T-cell (primary cell): ENCODE measurements at regions not wholly inside any gene's neighbourhood (a gene's known extent, or its start where the extent isn't known, plus 50 kb on each side); places are given as distances from the start of the nearest gene placed in this dataset.

ENCODE experiments used
- ATAC-seq, 4 experiments: fragments of 200-7000 bp in 3 of 4; fragments of 150-1000 bp in 1 of 4; cut with Tn5 transposase; replicated peaks in 1 of 4; 1 replicate in 3 of 4; 2 replicates in 1 of 4; pipeline ENCODE4 v1.10.0; 2021; ENCODE audit warnings: moderate library complexity in 3 of 4, mild to moderate bottlenecking in 2 of 4, moderate number of reproducible peaks in 1 of 4
- CTCF ChIA-PET, 2 donors: fragments of 300-600 bp; sonication (Branson Sonifier 250); formaldehyde crosslinking; loops; one replicate each; lab custom pipeline; 2022; ENCODE audit warnings: antibody characterized with exemption in 2 of 2; lab: Charles Lee
- POLR2A ChIA-PET, 2 donors: fragments of 300-600 bp; sonication (Branson Sonifier 250); formaldehyde crosslinking; loops; one replicate each; lab custom pipeline; 2022; ENCODE audit warnings: antibody characterized with exemption in 2 of 2; lab: Charles Lee
- DNase-seq, 35 experiments: peaks; one replicate each; pipeline versions ENCODE4 v3.0.0 to v3.0.0-alpha.2; 2013 to 2023
- H3K27ac ChIP-seq: one replicate; pipeline ENCODE4 v1.5.1; 2013; ENCODE audit warnings: low read length
- H3K27me3 ChIP-seq, 2 experiments: replicated peaks in 1 of 2; 1 replicate in 1 of 2; 2 replicates in 1 of 2; pipeline versions ENCODE4 v1.6.1 to v1.7.0; 2013; ENCODE audit warnings: low read length in 1 of 2, mixed read lengths in 1 of 2; ENCODE audit not compliant: control insufficient read depth in 2 of 2, insufficient read depth in 2 of 2; ENCODE audit errors: extremely low read depth in 1 of 2
- H3K36me3 ChIP-seq, 2 donors: 1 replicate in 1 of 2; 2 replicates in 1 of 2; pipeline versions ENCODE4 v1.6.1 to v1.7.0; 2013; ENCODE audit warnings: low read length in 1 of 2; ENCODE audit not compliant: control insufficient read depth in 2 of 2, insufficient read depth in 1 of 2; ENCODE audit errors: extremely low read depth in 1 of 2
- H3K4me1 ChIP-seq, 2 experiments: 1 replicate in 1 of 2; 2 replicates in 1 of 2; pipeline versions ENCODE4 v1.6.1 to v1.7.0; 2013; ENCODE audit warnings: low read length in 2 of 2, mixed read lengths in 1 of 2; ENCODE audit not compliant: insufficient read depth in 2 of 2, control insufficient read depth in 1 of 2; ENCODE audit errors: extremely low read depth in 1 of 2
- H3K4me3 ChIP-seq, 2 donors: 1 replicate in 1 of 2; 2 replicates in 1 of 2; pipeline versions ENCODE4 v1.5.1 to v1.7.0; 2013; ENCODE audit warnings: mild to moderate bottlenecking in 2 of 2, low read length in 1 of 2, moderate library complexity in 1 of 2; ENCODE audit not compliant: control insufficient read depth in 1 of 2; ENCODE audit errors: extremely low read depth in 1 of 2
- H3K9me3 ChIP-seq: 2 replicates; pipeline ENCODE4 v1.7.0; 2013
- H3K27ac Mint-ChIP-seq, 2 donors: one replicate each; pipeline ENCODE4 v1.8.0; 2020 to 2021; ENCODE audit warnings: mild to moderate bottlenecking in 2 of 2, mixed read lengths in 2 of 2
- H3K27me3 Mint-ChIP-seq, 2 donors: one replicate each; pipeline ENCODE4 v1.8.0; 2021 to 2022; ENCODE audit warnings: mixed read lengths in 2 of 2
- H3K36me3 Mint-ChIP-seq: one replicate; pipeline ENCODE4 v1.8.0; 2021; ENCODE audit warnings: mixed read lengths
- H3K4me1 Mint-ChIP-seq, 3 donors: one replicate each; pipeline ENCODE4 v1.8.0; 2020 to 2022; ENCODE audit warnings: mixed read lengths in 3 of 3, mild to moderate bottlenecking in 1 of 3
- H3K4me3 Mint-ChIP-seq, 3 donors: one replicate each; pipeline ENCODE4 v1.8.0; 2020 to 2022; ENCODE audit warnings: mild to moderate bottlenecking in 3 of 3, mixed read lengths in 3 of 3, moderate library complexity in 3 of 3
- H3K9me3 Mint-ChIP-seq, 3 donors: one replicate each; pipeline ENCODE4 v1.8.0; 2020 to 2022; ENCODE audit warnings: mixed read lengths in 3 of 3
- whole genome bisulfite sequencing: methylation state at CpG from one replicate; pipeline ENCODE4 v1.1.5; 2013; ENCODE audit warnings: missing lambda C conversion rate; ENCODE audit not compliant: insufficient coverage; 5-methylcytosine and 5-hydroxymethylcytosine counted together

- H3K27me3 Mint-ChIP-seq, result no peaks in the 10 kb centered on the region
- no peaks in the 10 kb centered on the region for H3K36me3 Mint-ChIP-seq
- H3K4me1 Mint-ChIP-seq, result no peaks in the 10 kb centered on the region
- Histone ChIP-seq H3K4me3 (no peak overlapping the region), H3K4me1 (no peaks in the 10 kb centered on the region), H3K27ac (no peak overlapping the region), H3K36me3 (no peaks in the 10 kb centered on the region), H3K27me3 (no peaks in the 10 kb centered on the region), H3K9me3 (no peaks in the 10 kb centered on the region)
- WGBS, result no CpG with 5 or more reads among the region's 2 CpGs
- ATAC-seq (no peak), DNase-seq (no peak)
- H3K27ac Mint-ChIP-seq, result no peak overlapping the region
- no peak overlapping the region for H3K4me3 Mint-ChIP-seq
- H3K9me3 Mint-ChIP-seq, result peaks cover 0 to 7% (median 3%) of the 10 kb centered on the region in 3 donors
- CTCF ChIA-PET, result no interaction called here
- POLR2A ChIA-PET, result interaction anchor here in 1 of 2 donors (0.5 kb wide), 1 partner anchor 166 kb away, joined by 3 read pairs; no protein-coding TSS in a partner anchor
These were observed 1161.1 kb downstream of the PCDH18 start for GRCh38 chr4:136371231-136371630.

- POLR2A ChIA-PET, result no interaction called here
- H3K4me1 Mint-ChIP-seq, result no peaks in the 10 kb centered on the region
- ATAC-seq, result no peak
- Histone ChIP-seq H3K27me3 (no peaks in the 10 kb centered on the region), H3K4me3 (no peak overlapping the region), H3K27ac (no peak overlapping the region), H3K9me3 (no peaks in the 10 kb centered on the region), H3K36me3 (no peaks in the 10 kb centered on the region), H3K4me1 (no peaks in the 10 kb centered on the region)
- H3K27ac Mint-ChIP-seq, result no peak overlapping the region
- H3K36me3 Mint-ChIP-seq, result no peaks in the 10 kb centered on the region
- WGBS, result no CpG with 5 or more reads among the region's 2 CpGs
- no peak overlapping the region for H3K4me3 Mint-ChIP-seq
- CTCF ChIA-PET, result no interaction called here
- H3K27me3 Mint-ChIP-seq, result no peaks in the 10 kb centered on the region
- peaks cover 6 to 16% (median 10%) of the 10 kb centered on the region in 3 donors for H3K9me3 Mint-ChIP-seq
- DNase-seq, result no peak
These were observed 1163.2 kb downstream of the PCDH18 start for GRCh38 chr4:136369073-136369472.

- Mint-ChIP-seq H3K36me3 (no peaks in the 10 kb centered on the region), H3K27me3 (no peaks in the 10 kb centered on the region), H3K27ac (no peak overlapping the region), H3K9me3 (peaks cover 0 to 19% (median 10%) of the 10 kb centered on the region in 3 donors), H3K4me1 (no peaks in the 10 kb centered on the region), H3K4me3 (no peak overlapping the region)
- ChIA-PET POLR2A (no interaction called here), CTCF (no interaction called here)
- Histone ChIP-seq H3K27ac (no peak overlapping the region), H3K4me1 (no peaks in the 10 kb centered on the region), H3K9me3 (no peaks in the 10 kb centered on the region), H3K36me3 (no peaks in the 10 kb centered on the region), H3K4me3 (no peak overlapping the region), H3K27me3 (no peaks in the 10 kb centered on the region)
- DNase-seq (no peak), ATAC-seq (no peak)
These were observed 1174.7 kb downstream of the PCDH18 start for GRCh38 chr4:136357556-136357955.

- no peaks in the 10 kb centered on the region for H3K27me3 Mint-ChIP-seq
- H3K4me1 Mint-ChIP-seq, result no peaks in the 10 kb centered on the region
- Histone ChIP-seq H3K9me3 (no peaks in the 10 kb centered on the region), H3K4me1 (no peaks in the 10 kb centered on the region), H3K36me3 (no peaks in the 10 kb centered on the region), H3K4me3 (no peak overlapping the region), H3K27me3 (no peaks in the 10 kb centered on the region), H3K27ac (no peak overlapping the region)
- POLR2A ChIA-PET, result no interaction called here
- H3K27ac Mint-ChIP-seq, result no peak overlapping the region
- ATAC-seq, result no peak
- peaks cover 0 to 12% (median 8%) of the 10 kb centered on the region in 3 donors for H3K9me3 Mint-ChIP-seq
- CTCF ChIA-PET, result interaction anchor here in 1 of 2 donors (0.6 kb wide), 1 partner anchor 120 kb away, joined by 3 read pairs; no protein-coding TSS in a partner anchor
- H3K4me3 Mint-ChIP-seq, result no peak overlapping the region
- 90% methylated on average over 20 of the region's 24 CpGs for WGBS
- H3K36me3 Mint-ChIP-seq, result no peaks in the 10 kb centered on the region
- no peak for DNase-seq
These were observed 1176.3 kb downstream of the PCDH18 start for GRCh38 chr4:136355970-136356369.

DNA sequence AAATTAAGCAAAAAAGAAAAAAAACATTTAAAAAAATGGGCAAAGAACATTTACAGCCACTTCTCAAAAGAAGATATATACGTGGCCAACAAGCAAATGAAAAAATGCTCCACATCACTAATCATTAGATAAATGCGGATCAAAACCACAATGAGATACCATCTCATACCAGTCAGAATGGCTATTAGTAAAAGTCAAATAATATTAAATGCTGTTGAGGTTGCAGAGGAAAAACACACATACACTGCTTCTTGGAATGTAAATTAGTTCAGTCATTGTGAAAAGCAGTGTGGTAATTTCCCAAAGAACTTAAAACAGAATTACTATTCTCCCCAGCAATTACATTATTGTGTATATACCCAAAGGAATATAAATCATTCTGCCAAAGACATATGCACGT lies 1189.0 kb downstream of the PCDH18 start:
- ChIA-PET POLR2A (no interaction called here), CTCF (no interaction called here)
- H3K4me3 Mint-ChIP-seq, result no peak overlapping the region
- H3K27me3 ChIP-seq, result no peaks in the 10 kb centered on the region
- no peak for DNase-seq
- no peak overlapping the region for H3K27ac Mint-ChIP-seq
- no peaks in the 10 kb centered on the region for H3K4me1 ChIP-seq
- no peak for ATAC-seq
- no peaks in the 10 kb centered on the region for H3K36me3 ChIP-seq
- no peaks in the 10 kb centered on the region for H3K36me3 Mint-ChIP-seq
- no peaks in the 10 kb centered on the region for H3K4me1 Mint-ChIP-seq
- no peaks in the 10 kb centered on the region for H3K9me3 ChIP-seq
- H3K4me3 ChIP-seq, result no peak overlapping the region
- no CpG with 5 or more reads among the region's 3 CpGs for WGBS
- peaks cover 21 to 23% (median 22%) of the 10 kb centered on the region in 3 donors for H3K9me3 Mint-ChIP-seq
- no peaks in the 10 kb centered on the region for H3K27me3 Mint-ChIP-seq
- no peak overlapping the region for H3K27ac ChIP-seq

- ChIA-PET CTCF (no interaction called here), POLR2A (no interaction called here)
- no peaks in the 10 kb centered on the region for H3K27me3 ChIP-seq
- no peak overlapping the region for H3K27ac Mint-ChIP-seq
- no peaks in the 10 kb centered on the region for H3K4me1 ChIP-seq
- peaks cover 22 to 28% (median 25%) of the 10 kb centered on the region in 3 donors for H3K9me3 Mint-ChIP-seq
- H3K4me1 Mint-ChIP-seq, result no peaks in the 10 kb centered on the region
- no peak overlapping the region for H3K4me3 Mint-ChIP-seq
- ATAC-seq (no peak), DNase-seq (no peak)
- no peak overlapping the region for H3K27ac ChIP-seq
- no peaks in the 10 kb centered on the region for H3K9me3 ChIP-seq
- no peaks in the 10 kb centered on the region for H3K36me3 Mint-ChIP-seq
- WGBS, result 80% methylated on average over 1 of the region's 3 CpGs
- no peaks in the 10 kb centered on the region for H3K27me3 Mint-ChIP-seq
- no peaks in the 10 kb centered on the region for H3K36me3 ChIP-seq
- H3K4me3 ChIP-seq, result no peak overlapping the region
These were observed 1189.6 kb downstream of the PCDH18 start for GRCh38 chr4:136342666-136343065.

DNA sequence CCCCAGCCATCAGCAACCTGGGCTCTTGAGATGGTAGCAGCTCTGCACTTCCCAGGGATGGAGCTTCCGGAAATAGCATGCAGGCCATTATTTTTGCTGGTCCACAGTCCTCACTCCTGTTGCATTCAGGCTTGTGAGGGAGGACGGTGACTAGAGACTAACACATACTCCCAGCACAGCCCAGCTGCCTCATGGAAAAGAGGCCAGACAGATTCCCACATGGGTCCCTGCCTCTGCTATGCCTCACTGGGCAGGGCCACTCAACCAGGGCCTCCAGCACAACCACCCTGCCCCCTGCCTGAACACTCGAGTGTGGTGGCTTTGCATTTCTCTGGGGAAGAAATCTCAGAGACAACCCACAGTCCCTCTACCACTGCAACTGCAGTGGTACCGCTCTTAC lies 1195.1 kb downstream of the PCDH18 start:
- H3K9me3 Mint-ChIP-seq, result peaks cover 16 to 23% (median 18%) of the 10 kb centered on the region in 3 donors
- no peaks in the 10 kb centered on the region for H3K36me3 ChIP-seq
- POLR2A ChIA-PET, result interaction anchor here in 1 of 2 donors (0.6 kb wide), 1 partner anchor 22 kb away, joined by 6 read pairs; no protein-coding TSS in a partner anchor
- CTCF ChIA-PET, result no interaction called here
- H3K27ac Mint-ChIP-seq, result no peak overlapping the region
- no peaks in the 10 kb centered on the region for H3K9me3 ChIP-seq
- H3K36me3 Mint-ChIP-seq, result no peaks in the 10 kb centered on the region
- no peaks in the 10 kb centered on the region for H3K27me3 ChIP-seq
- no peaks in the 10 kb centered on the region for H3K4me1 ChIP-seq
- H3K4me1 Mint-ChIP-seq, result no peaks in the 10 kb centered on the region
- no peak overlapping the region for H3K4me3 Mint-ChIP-seq
- 100% methylated on average over 1 of the region's 4 CpGs for WGBS
- DNase-seq, result no peak
- H3K27ac ChIP-seq, result no peak overlapping the region
- ATAC-seq, result no peak
- H3K4me3 ChIP-seq, result no peak overlapping the region
- no peaks in the 10 kb centered on the region for H3K27me3 Mint-ChIP-seq
